ENCODE measurements at regions not wholly inside any gene's neighbourhood (a gene's known extent, or its start where the extent isn't known, plus 50 kb on each side); places are given as distances from the start of the nearest gene placed in this dataset.

DNA sequence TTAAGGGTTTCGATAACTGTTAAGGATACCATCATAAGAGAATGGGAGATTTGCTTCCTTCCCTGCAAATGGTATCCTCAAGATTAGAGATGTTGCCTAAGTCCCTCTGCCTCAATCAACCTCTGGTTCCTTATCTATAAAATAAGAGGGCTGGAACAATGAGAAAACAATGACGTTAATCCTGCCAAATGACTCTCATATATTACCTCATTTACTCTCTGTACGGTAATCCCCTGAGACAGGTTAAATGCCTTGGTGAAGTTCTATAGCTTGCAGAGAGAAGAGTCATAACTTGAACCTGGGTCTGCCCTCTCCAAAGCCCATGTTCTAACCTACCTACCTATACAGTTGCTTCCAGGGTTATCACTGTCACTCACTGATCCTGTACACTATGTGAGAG lies 100.2 kb upstream of the OTUD4 start:
- ATAC-seq (no peak), DNase-seq (no peak)
- H3K9me3 Mint-ChIP-seq: no peaks in the 10 kb centered on the region
- ChIA-PET POLR2A (no interaction called here), CTCF (no interaction called here)
- peaks cover 5% of the 10 kb centered on the region for H3K27me3 Mint-ChIP-seq
- no peak overlapping the region for H3K27ac Mint-ChIP-seq
- no peaks in the 10 kb centered on the region for H3K4me1 Mint-ChIP-seq (ENCODE audit: low read depth)
- intact Hi-C loops (cut with micrococcal nuclease): no loop called here
- no peak overlapping the region for H3K4me3 Mint-ChIP-seq
- H3K36me3 Mint-ChIP-seq (ENCODE audit: low read depth): no peaks in the 10 kb centered on the region
- TF ChIP-seq, protein P1, sequence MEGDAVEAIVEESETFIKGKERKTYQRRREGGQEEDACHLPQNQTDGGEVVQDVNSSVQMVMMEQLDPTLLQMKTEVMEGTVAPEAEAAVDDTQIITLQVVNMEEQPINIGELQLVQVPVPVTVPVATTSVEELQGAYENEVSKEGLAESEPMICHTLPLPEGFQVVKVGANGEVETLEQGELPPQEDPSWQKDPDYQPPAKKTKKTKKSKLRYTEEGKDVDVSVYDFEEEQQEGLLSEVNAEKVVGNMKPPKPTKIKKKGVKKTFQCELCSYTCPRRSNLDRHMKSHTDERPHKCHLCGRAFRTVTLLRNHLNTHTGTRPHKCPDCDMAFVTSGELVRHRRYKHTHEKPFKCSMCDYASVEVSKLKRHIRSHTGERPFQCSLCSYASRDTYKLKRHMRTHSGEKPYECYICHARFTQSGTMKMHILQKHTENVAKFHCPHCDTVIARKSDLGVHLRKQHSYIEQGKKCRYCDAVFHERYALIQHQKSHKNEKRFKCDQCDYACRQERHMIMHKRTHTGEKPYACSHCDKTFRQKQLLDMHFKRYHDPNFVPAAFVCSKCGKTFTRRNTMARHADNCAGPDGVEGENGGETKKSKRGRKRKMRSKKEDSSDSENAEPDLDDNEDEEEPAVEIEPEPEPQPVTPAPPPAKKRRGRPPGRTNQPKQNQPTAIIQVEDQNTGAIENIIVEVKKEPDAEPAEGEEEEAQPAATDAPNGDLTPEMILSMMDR (IDR thresholded peaks at IDR 0.05): no peak

DNA sequence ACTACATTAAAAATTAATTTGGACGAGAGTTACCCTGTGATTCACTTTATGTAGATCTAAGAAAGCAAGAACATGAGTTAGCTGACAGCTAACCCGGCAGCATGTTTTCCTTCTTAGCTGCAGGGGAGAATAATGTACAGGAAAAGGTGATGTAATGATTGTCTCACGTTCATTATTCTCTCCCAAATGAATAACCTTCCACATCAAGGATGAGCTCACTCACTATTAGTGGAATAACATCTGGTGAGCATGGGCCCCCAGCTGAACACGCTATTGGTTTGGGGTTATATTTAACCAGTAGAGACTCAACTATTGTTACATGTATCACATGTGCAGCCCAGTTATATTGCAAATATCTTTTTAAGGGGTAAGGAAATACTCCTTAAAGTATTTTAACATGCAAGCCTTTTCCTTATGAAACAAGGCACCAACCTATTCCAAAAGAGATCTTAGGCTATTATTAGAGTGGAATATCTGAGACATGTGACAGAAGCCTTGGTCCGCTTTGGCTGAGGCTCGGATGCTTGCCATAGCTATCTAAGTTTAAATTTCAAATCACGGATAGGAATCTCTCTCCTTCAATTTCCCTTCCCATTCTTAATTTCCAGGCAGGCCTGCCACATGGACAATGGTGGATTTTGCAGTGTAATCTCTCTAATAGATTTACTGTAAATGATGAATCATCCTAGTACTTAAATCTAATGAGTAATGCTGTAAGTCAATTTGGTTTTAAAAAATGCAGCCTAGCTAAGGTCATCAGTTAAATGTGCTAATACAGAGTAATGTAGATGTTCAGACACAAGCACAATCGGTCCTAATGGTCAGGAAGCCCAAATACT lies 99.0 kb upstream of the OTUD4 start:
- Mint-ChIP-seq H3K27ac (no peak overlapping the region), H3K9me3 (no peaks in the 10 kb centered on the region), H3K36me3 (ENCODE audit: low read depth) (no peaks in the 10 kb centered on the region), H3K27me3 (peaks cover 5% of the 10 kb centered on the region), H3K4me3 (no peak overlapping the region), H3K4me1 (ENCODE audit: low read depth) (no peaks in the 10 kb centered on the region)
- TF ChIP-seq, protein P1 (IDR thresholded peaks at IDR 0.05): no peak
- DNase-seq: no peak
- ChIA-PET CTCF (interaction anchor here (1.1 kb wide), 1 partner anchor 63 kb away, joined by 5 read pairs; no protein-coding TSS in a partner anchor), POLR2A (no interaction called here)
- no peak for ATAC-seq
- intact Hi-C loops (cut with micrococcal nuclease): no loop called here

DNA sequence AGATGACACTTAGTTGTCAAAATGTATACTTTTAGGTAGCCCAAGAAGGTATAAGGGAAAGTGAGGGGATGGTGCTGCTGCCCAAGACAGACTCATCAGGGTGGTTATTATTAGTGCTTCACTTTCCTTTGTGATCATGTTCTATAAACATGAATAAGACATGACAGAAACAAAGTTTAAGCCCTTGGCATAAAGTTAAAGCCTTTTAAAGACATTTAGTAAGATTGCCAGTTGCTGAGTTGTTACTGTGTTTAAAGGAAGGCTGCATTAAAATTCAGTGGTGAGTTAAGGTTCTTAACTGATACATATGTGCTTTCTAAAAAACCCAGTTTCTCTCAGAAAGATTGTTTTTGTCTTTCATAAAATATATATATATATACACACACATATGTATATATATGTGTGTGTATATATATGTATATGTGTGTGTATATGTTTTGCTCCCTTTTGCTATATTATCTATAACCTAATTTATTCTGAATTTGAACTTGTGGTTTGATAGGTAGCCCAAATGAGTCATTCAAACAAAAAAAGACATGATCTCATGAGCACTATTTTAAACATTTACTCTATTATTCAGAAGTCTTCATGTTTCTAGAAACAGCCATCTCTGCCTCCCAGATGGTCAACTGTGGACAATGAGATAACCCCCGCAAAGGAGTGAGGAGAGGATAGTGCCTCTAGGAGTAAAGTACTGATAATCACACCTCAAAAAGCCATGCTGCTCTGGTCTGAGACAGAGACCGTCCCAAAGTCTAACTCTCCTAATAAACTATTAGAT lies 98.1 kb upstream of the OTUD4 start:
- CTCF ChIA-PET: no interaction called here
- TF ChIP-seq, protein P1 (IDR thresholded peaks at IDR 0.05): no peak
- no peak for ATAC-seq

DNA sequence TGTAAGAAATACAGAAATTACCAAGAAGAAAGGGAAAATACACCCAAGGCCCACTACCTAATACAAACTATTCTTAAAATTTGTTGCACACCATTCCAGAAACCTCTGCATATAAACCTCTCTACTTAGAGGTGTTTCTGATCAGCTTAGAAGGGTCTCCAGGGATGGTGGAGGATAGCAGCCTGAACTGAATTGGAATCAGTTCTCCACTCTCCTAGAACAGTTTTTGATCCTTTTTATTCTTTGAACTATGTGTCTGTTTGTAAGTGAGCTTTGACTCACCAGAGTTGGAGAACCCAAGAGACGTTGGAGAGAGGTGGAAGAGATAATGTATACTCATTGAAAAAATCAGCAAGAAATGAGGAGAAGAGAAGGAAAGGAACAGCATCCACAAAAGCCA lies 96.6 kb upstream of the OTUD4 start:
- POLR2A ChIA-PET: no interaction called here
- Mint-ChIP-seq H3K27me3 (peaks cover 5% of the 10 kb centered on the region), H3K9me3 (no peaks in the 10 kb centered on the region), H3K36me3 (ENCODE audit: low read depth) (no peaks in the 10 kb centered on the region), H3K4me1 (ENCODE audit: low read depth) (no peaks in the 10 kb centered on the region), H3K27ac (no peak overlapping the region), H3K4me3 (no peak overlapping the region)
- ATAC-seq (no peak), DNase-seq (no peak)
- intact Hi-C loops (cut with micrococcal nuclease): no loop called here
- TF ChIP-seq, protein P1 (IDR thresholded peaks at IDR 0.05): no peak
- CTCF ChIA-PET: no interaction called here

More for the DNA sequence above, 98.1 kb upstream of the OTUD4 start:
- DNase-seq: no peak
- Mint-ChIP-seq H3K36me3 (ENCODE audit: low read depth) (no peaks in the 10 kb centered on the region), H3K9me3 (no peaks in the 10 kb centered on the region), H3K4me1 (ENCODE audit: low read depth) (no peaks in the 10 kb centered on the region), H3K4me3 (no peak overlapping the region), H3K27me3 (peaks cover 5% of the 10 kb centered on the region), H3K27ac (no peak overlapping the region)
- intact Hi-C loops (cut with micrococcal nuclease): no loop called here
- POLR2A ChIA-PET: no interaction called here

DNA sequence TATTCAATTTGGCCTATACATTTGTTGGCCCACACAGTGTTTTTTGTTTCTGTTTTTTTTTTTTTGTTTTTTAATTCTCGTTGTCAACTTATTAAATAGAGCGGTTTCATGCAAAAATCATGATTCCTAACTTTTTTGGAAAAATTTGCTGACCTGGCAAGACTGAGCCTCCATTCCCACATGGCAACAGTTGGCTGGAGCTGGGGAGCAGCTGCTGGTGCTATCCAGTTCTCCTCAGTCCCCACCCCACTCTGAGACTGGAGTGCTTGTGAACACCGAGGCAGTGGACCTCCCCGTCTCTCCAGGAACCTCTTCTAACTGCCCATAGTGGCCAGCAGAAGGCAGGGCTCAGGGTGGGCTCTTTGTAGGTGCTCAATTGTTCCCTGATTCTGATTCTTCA lies 95.7 kb upstream of the OTUD4 start:
- Mint-ChIP-seq H3K4me1 (ENCODE audit: low read depth) (no peaks in the 10 kb centered on the region), H3K4me3 (no peak overlapping the region), H3K36me3 (ENCODE audit: low read depth) (no peaks in the 10 kb centered on the region), H3K27ac (no peak overlapping the region), H3K27me3 (peaks cover 3% of the 10 kb centered on the region), H3K9me3 (no peaks in the 10 kb centered on the region)
- CTCF ChIA-PET: no interaction called here
- ATAC-seq (no peak), DNase-seq (no peak)
- TF ChIP-seq, protein P1 (IDR thresholded peaks at IDR 0.05): no peak
- POLR2A ChIA-PET: no interaction called here
- intact Hi-C loops (cut with micrococcal nuclease): no loop called here

Measured in activated CD8-positive, alpha-beta T cell treated with anti-CD3 and anti-CD28 coated beads for 36 hours (primary cell).